Sigmoid colon (tissue), 3 donors: ENCODE measurements at regions not wholly inside any gene's neighbourhood (a gene's known extent, or its start where the extent isn't known, plus 50 kb on each side); places are given as distances from the start of the nearest gene placed in this dataset.

Source experiments
- CTCF ChIP-seq, 4 experiments: fragments of 450-650 bp in 3 of 4; fragments of 200-600 bp in 1 of 4; IDR thresholded peaks; one replicate each; pipeline ENCODE4 v1.5.1; 2016 to 2019; ENCODE audit warnings: antibody characterized with exemption in 4 of 4, mild to moderate bottlenecking in 3 of 4, moderate library complexity in 2 of 4
- POLR2A ChIP-seq, 2 donors: fragments of 450-650 bp; IDR thresholded peaks; one replicate each; pipeline ENCODE4 v1.6.1; 2016; ENCODE audit warnings: antibody characterized with exemption in 2 of 2, mild to moderate bottlenecking in 2 of 2, moderate library complexity in 2 of 2

- TF ChIP-seq CTCF (IDR thresholded peaks at IDR 0.05) (no peak), POLR2A (IDR thresholded peaks at IDR 0.05) (no peak)
Observed at GRCh38 chr10:130357951-130358350, 221.8 kb downstream of the GLRX3 start.
